T follicular helper cell (primary cell): ENCODE measurements at regions not wholly inside any gene's neighbourhood (a gene's known extent, or its start where the extent isn't known, plus 50 kb on each side); places are given as distances from the start of the nearest gene placed in this dataset.

Source experiments
- DNase-seq: peaks from one replicate; pipeline ENCODE4 v3.0.0-alpha.2; 2020; ENCODE audit warnings: low read depth

DNA sequence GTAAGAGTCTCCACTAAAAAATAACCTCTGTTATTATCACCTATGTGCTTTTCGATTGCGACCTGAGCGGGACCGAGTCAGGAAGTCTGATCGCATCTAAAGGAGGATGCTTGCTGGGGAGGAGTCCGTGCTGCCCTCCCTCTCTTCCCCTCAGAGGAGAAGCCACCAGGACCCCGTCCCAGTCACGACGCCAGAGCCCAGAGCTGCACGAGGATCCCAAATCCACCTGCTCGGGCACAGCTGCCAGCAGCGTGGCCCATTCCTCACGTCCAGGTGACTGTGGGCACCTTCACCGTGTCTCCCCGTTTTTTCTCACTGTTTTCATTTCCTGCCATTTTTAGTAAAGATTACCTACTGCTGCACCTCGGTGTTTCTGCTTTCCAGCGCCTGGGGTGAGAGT lies 390.3 kb downstream of the BRD1 start:
- DNase-seq: no peak

- no peak for DNase-seq
Observed at GRCh38 chr22:49436056-49436455, 391.6 kb downstream of the BRD1 start.

DNA sequence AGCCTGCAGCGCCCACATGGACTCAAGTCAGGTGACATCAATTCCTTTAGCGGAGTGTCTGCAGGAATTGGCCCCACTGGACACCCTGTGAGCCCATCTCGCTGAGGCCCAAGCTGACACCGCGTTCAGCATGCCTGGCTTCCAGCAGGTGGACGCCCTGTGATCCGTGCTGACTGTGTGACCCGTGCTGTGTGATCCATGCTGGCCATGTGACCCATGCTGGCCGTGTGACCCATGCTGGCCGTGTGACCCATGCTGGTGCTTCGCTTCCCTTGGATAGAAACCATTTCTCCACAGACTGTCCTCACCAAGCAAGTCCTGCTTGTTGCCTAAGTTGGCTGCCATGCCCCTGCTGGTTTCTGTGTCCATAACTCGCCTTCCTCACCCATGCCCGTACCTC lies 392.1 kb downstream of the BRD1 start:
- DNase-seq: no peak

- no peak for DNase-seq
Observed at GRCh38 chr22:49433717-49434611, 393.7 kb downstream of the BRD1 start.

- DNase-seq: no peak
Observed at GRCh38 chr22:49432897-49433443, 394.7 kb downstream of the BRD1 start.

- no peak for DNase-seq
Observed at GRCh38 chr22:49432211-49432896, 395.3 kb downstream of the BRD1 start.

- no peak for DNase-seq
Observed at GRCh38 chr22:49431551-49431950, 396.1 kb downstream of the BRD1 start.

DNA sequence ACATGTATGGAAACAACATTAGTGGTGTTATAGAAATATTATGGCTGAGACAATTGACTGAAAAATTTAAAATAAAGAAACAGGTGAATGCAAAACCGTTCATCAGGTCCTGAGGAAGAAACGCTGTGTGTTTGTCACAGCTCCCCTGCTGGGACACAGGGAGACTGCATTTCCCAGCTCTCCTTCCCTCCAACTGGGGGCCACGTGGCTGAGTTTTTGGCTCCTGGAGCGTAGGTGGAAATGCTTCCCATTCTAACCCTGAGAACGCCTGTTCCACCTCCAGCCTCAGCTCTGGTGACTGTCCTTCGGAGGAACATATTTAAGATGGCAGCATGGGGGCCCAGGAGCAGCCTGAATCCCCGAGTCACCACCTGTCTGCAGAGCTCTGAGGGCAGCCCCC lies 398.6 kb downstream of the BRD1 start:
- no peak for DNase-seq

DNA sequence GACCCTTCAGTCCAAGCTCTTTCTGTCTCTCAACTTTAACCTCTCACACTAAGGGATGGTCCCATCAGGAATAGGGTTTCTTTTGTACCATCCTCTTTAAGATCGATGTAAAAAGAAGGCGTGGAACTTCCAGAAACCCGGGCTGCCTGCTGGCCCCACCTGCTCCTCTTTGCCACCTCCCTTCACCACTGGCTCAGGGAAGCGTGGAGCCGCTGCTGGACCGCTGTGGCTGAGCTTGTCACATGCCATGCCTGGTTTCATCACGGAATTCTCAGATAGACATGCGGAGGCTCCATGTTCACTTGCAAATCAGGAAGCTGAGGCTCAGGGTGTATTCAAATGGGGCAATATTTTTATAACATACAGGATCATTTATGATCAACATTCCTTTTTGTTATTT lies 399.7 kb downstream of the BRD1 start:
- no peak for DNase-seq

GRCh38 chr22:49427341-49427740 lies 400.3 kb downstream of the BRD1 start:
- no peak for DNase-seq

GRCh38 chr22:49426618-49427266 lies 400.9 kb downstream of the BRD1 start:
- no peak for DNase-seq

- DNase-seq: no peak
Observed at GRCh38 chr22:49426098-49426497, 401.6 kb downstream of the BRD1 start.

- no peak for DNase-seq
Observed at GRCh38 chr22:49425356-49425755, 402.3 kb downstream of the BRD1 start.

DNA sequence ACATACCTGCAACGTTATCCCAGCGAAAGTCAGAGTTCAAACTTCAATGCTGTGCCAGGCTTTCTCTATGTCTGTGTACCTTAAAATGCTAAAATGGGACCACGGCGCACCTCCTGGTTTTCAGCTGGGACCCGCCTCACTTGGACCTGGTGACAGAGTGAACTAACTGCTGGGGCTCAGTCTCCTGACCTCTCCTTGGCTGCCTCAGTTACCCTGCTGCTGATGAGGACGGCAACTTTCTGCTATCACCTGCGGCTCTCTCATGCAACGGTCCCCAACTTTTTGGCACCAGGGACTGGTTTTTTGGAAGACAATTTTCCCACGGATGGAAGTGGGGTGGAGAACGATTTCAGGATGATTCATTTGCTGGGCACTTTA lies 402.8 kb downstream of the BRD1 start:
- DNase-seq: no peak

DNA sequence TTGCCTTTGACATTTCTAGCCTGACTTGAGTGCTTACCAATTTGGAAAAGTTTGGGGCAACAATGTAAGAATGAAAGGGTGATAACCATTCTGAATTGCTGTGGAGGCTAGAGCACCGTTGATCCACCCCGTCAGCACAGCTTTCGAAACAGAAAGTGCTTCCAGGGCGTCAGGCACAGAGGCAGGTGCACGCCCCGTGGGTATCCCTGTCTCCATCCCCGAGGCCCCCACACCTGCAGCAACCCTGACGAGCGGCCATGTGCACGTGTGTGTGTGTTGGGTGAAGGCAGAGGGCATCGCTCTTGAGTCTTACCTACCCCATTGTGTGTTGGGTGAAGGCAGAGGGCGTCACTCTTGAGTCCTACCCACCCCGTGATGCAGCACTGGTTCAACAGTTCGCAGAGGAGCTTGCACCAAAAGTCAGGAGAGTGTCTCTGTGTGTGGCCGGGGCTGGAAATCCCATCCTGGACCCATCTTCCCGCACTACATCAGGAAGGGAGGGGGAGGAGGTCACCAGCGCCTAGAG lies 404.5 kb downstream of the BRD1 start:
- no peak for DNase-seq

DNA sequence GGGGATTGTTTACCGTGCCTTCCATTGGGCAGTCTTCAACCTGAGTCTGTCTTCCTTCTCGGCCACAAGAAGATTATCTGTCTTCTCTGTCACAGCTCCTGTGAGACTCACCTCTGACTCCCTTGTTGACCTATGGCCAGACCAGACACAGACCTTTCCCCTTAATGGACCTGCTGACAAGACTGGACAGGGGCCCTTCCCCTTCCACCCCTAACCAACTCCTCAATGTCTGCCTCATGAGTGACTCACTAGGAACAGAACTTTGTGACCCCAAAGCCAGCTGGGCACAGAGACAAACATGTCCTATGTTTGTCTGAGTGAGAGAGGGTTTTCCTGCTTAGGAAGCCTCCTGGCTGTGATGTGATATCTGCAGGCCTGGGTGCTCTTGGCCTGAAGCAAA lies 405.0 kb downstream of the BRD1 start:
- DNase-seq: no peak

- DNase-seq: no peak
Observed at GRCh38 chr22:49420651-49421050, 407.0 kb downstream of the BRD1 start.

- no peak for DNase-seq
Observed at GRCh38 chr22:49419661-49420060, 408.0 kb downstream of the BRD1 start.

GRCh38 chr22:49418943-49419342 lies 408.7 kb downstream of the BRD1 start:
- no peak for DNase-seq

DNA sequence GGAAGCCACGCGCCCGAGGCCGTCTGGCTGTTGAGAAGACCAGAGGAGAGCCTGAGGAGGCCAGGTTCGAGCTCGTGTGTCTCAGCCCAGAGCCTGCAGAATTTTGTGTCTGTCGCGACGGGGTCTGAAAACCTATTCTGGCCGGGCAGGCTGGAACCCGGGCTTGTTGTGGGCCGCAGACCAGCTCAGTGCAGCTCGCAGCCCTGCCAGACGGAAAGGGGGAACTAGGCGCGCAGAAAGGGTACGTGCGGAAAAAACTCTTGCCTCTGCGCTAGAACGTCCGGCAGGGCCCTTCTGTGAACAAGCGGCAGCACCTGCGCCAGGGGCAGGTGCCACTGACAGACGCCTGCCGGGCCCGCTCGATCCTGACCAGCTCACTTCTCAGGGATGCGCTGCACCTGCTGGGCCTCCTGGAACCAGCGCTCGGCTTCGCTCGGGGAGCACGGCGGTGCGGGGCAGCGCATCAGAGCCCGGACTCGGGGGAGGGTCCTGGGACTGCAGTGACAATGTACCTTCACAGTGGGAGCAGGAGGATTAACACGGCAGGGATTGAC lies 409.3 kb downstream of the BRD1 start:
- no peak for DNase-seq

- DNase-seq: no peak
Observed at GRCh38 chr22:49417833-49418232, 409.8 kb downstream of the BRD1 start.

GRCh38 chr22:49417326-49417725 lies 410.3 kb downstream of the BRD1 start:
- DNase-seq: no peak
